IMR-90 (cell line): ENCODE measurements at regions not wholly inside any gene's neighbourhood (a gene's known extent, or its start where the extent isn't known, plus 50 kb on each side); places are given as distances from the start of the nearest gene placed in this dataset.

Experiments
- ATAC-seq: fragments of 200-7000 bp; cut with Tn5 transposase; 2 replicates; pipeline ENCODE4 v1.9.1; 2020; ENCODE audit warnings: low read depth, mild to moderate bottlenecking, moderate library complexity
- BruUV-seq: library from RNA; stranded (reverse); fragments of 400-500 nt; replicated peaks from 2 replicates; lab custom pipeline; 2021; lab: Mats Ljungman, UMichigan
- CTCF ChIA-PET: fragments of 300-600 bp; formaldehyde crosslinking; extraction: SDS; loops from one replicate; lab custom pipeline; 2021; ENCODE audit warnings: antibody characterized with exemption; lab: Yijun Ruan, JAX
- POLR2A ChIA-PET: fragments of 300-600 bp; sonication (Branson Sonifier 250); formaldehyde crosslinking; loops from one replicate; lab custom pipeline; 2022; ENCODE audit warnings: antibody characterized with exemption; ENCODE audit not compliant: unreplicated experiment; lab: Charles Lee
- DNase-seq: peaks from one replicate; pipeline ENCODE4 v3.0.0; 2013
- H2AFZ ChIP-seq: replicated peaks from 2 replicates; pipeline ENCODE3; 2013; ENCODE audit warnings: low read length, mild to moderate bottlenecking; ENCODE audit not compliant: poor library complexity
- H2AK5ac ChIP-seq: 2 replicates; pipeline ENCODE4 v1.6.1; 2013; ENCODE audit warnings: low read depth, low read length, inconsistent platforms
- H2AK9ac ChIP-seq: replicated peaks from 2 replicates; pipeline ENCODE3; 2013; ENCODE audit warnings: mild to moderate bottlenecking, low read depth, low read length, moderate library complexity; ENCODE audit not compliant: poor library complexity
- H2BK120ac ChIP-seq: 2 replicates; pipeline ENCODE4 v1.6.1; 2013; ENCODE audit warnings: low read depth, low read length, inconsistent platforms
- H2BK15ac ChIP-seq: 3 replicates; pipeline ENCODE4 v1.6.1; 2013; ENCODE audit warnings: low read depth, low read length, inconsistent platforms
- H2BK20ac ChIP-seq: 2 replicates; pipeline ENCODE4 v1.6.1; 2013; ENCODE audit warnings: low read depth, mild to moderate bottlenecking, inconsistent platforms, low read length, moderate library complexity
- H2BK5ac ChIP-seq: 2 replicates; pipeline ENCODE4 v1.6.1; 2013; ENCODE audit warnings: mild to moderate bottlenecking, low read depth, low read length, inconsistent platforms; ENCODE audit not compliant: poor library complexity, severe bottlenecking
- H3K14ac ChIP-seq: replicated peaks from 2 replicates; pipeline ENCODE4 v1.6.1; 2013; ENCODE audit warnings: low read depth, low read length, inconsistent platforms
- H3K18ac ChIP-seq: 2 replicates; pipeline ENCODE4 v1.6.1; 2013; ENCODE audit warnings: low read depth, low read length, control low read depth
- H3K23ac ChIP-seq: 2 replicates; pipeline ENCODE4 v1.6.1; 2013; ENCODE audit warnings: low read depth, low read length, inconsistent platforms
- H3K27ac ChIP-seq: 2 replicates; pipeline ENCODE4 v1.5.1; 2013; ENCODE audit warnings: mild to moderate bottlenecking, control low read depth, low read length; ENCODE audit not compliant: insufficient read depth
- H3K27me3 ChIP-seq: 2 replicates; pipeline ENCODE4 v1.6.1; 2013; ENCODE audit warnings: low read length; ENCODE audit not compliant: control insufficient read depth, insufficient read depth
- H3K36me3 ChIP-seq: 2 replicates; pipeline ENCODE4 v1.6.1; 2013; ENCODE audit warnings: low read length, mixed read lengths; ENCODE audit not compliant: control insufficient read depth, insufficient read depth
- H3K4ac ChIP-seq: 2 replicates; pipeline ENCODE4 v1.6.1; 2013; ENCODE audit warnings: low read depth, low read length, inconsistent platforms
- H3K4me1 ChIP-seq: 2 replicates; pipeline ENCODE4 v1.6.1; 2013; ENCODE audit warnings: low read length, mixed read lengths; ENCODE audit not compliant: control insufficient read depth, insufficient read depth
- H3K4me2 ChIP-seq: 2 replicates; pipeline ENCODE4 v1.6.1; 2013; ENCODE audit warnings: low read depth, mild to moderate bottlenecking, control low read depth, low read length, moderate library complexity
- H3K4me3 ChIP-seq: 2 replicates; pipeline ENCODE4 v1.5.1; 2013; ENCODE audit warnings: low read depth, mild to moderate bottlenecking, control low read depth, low read length, moderate library complexity; ENCODE audit not compliant: insufficient read depth
- H3K56ac ChIP-seq: 2 replicates; pipeline ENCODE4 v1.6.1; 2013; ENCODE audit warnings: low read length, inconsistent platforms; ENCODE audit not compliant: insufficient read depth; ENCODE audit errors: extremely low read depth
- H3K79me1 ChIP-seq, 2 experiments: 2 replicates each; pipeline ENCODE4 v1.6.1; 2013; ENCODE audit warnings: low read length in 2 of 2, inconsistent platforms in 1 of 2, low read depth in 1 of 2
- H3K9ac ChIP-seq: 2 replicates; pipeline ENCODE4 v1.6.1; 2013; ENCODE audit warnings: low read depth, low read length, control low read depth
- H3K9me1 ChIP-seq: 2 replicates; pipeline ENCODE4 v1.6.1; 2013; ENCODE audit warnings: low read length, inconsistent platforms; ENCODE audit not compliant: insufficient read depth
- H3K9me3 ChIP-seq: 2 replicates; pipeline ENCODE4 v1.6.1; 2013; ENCODE audit warnings: low read length; ENCODE audit not compliant: control insufficient read depth, insufficient read depth
- H4K20me1 ChIP-seq: 2 replicates; pipeline ENCODE4 v1.6.1; 2013; ENCODE audit warnings: low read length, inconsistent platforms; ENCODE audit not compliant: insufficient read depth
- H4K5ac ChIP-seq: 2 replicates; pipeline ENCODE4 v1.6.1; 2013; ENCODE audit warnings: mild to moderate bottlenecking, low read depth, low read length, control low read depth
- H4K8ac ChIP-seq, 2 experiments: 2 replicates each; pipeline ENCODE4 v1.6.1; 2013; ENCODE audit warnings: low read depth in 2 of 2, low read length in 2 of 2, control low read depth in 1 of 2, inconsistent platforms in 1 of 2
- H4K91ac ChIP-seq: 2 replicates; pipeline ENCODE4 v1.6.1; 2013; ENCODE audit warnings: low read depth, low read length, inconsistent platforms; ENCODE audit not compliant: insufficient read depth
- BHLHE40 ChIP-seq: fragments of 150-350 bp; IDR thresholded peaks from 2 replicates; pipeline ENCODE4 v1.6.1; 2016; ENCODE audit warnings: mild to moderate bottlenecking, low read depth, low read length
- CEBPB ChIP-seq: IDR thresholded peaks from 2 replicates; pipeline ENCODE4 v1.6.1; 2012; ENCODE audit warnings: low read depth, low read length, improper control_type of control experiment
- CHD1 ChIP-seq: IDR thresholded peaks from 2 replicates; pipeline ENCODE4 v1.6.1; 2012; ENCODE audit warnings: low read depth, low read length, improper control_type of control experiment
- CTCF ChIP-seq: conservative IDR thresholded peaks from 2 replicates; pipeline ENCODE4 v1.5.1; 2012; ENCODE audit warnings: mild to moderate bottlenecking, low read depth, low read length, improper control_type of control experiment
- ELK1 ChIP-seq: fragments of 150-350 bp; IDR thresholded peaks from 2 replicates; pipeline ENCODE4 v1.6.1; 2016; ENCODE audit warnings: low read depth, mild to moderate bottlenecking, low read length, moderate library complexity, borderline replicate concordance
- FOS ChIP-seq: fragments of 150-350 bp; IDR thresholded peaks from 2 replicates; pipeline ENCODE4 v1.6.1; 2016; ENCODE audit warnings: low read depth, low read length
- MAFK ChIP-seq: IDR thresholded peaks from 2 replicates; pipeline ENCODE4 v1.6.1; 2012; ENCODE audit warnings: low read depth, low read length, improper control_type of control experiment
- MAZ ChIP-seq: IDR thresholded peaks from 2 replicates; pipeline ENCODE4 v1.6.1; 2012; ENCODE audit warnings: low read depth, mild to moderate bottlenecking, low read length, improper control_type of control experiment, moderate library complexity, borderline replicate concordance
- MXI1 ChIP-seq: IDR thresholded peaks from 2 replicates; pipeline ENCODE4 v1.6.1; 2012; ENCODE audit warnings: low read depth, mild to moderate bottlenecking, low read length, moderate library complexity, borderline replicate concordance
- NFE2L2 ChIP-seq: fragments of 150-350 bp; IDR thresholded peaks from 2 replicates; pipeline ENCODE4 v1.6.1; 2016; ENCODE audit warnings: low read depth, mild to moderate bottlenecking, low read length
- RAD21 ChIP-seq: IDR thresholded peaks from 2 replicates; pipeline ENCODE4 v1.6.1; 2012; ENCODE audit warnings: low read length, improper control_type of control experiment
- RCOR1 ChIP-seq: IDR thresholded peaks from 2 replicates; pipeline ENCODE4 v1.6.1; 2012; ENCODE audit warnings: mild to moderate bottlenecking, low read length, improper control_type of control experiment; ENCODE audit not compliant: insufficient replicate concordance
- RFX5 ChIP-seq: IDR thresholded peaks from 2 replicates; pipeline ENCODE4 v1.8.0; 2012; ENCODE audit warnings: low read depth, mild to moderate bottlenecking, low read length, moderate library complexity
- SMC3 ChIP-seq: fragments of 150-350 bp; IDR thresholded peaks from 2 replicates; pipeline ENCODE4 v1.6.1; 2016; ENCODE audit warnings: low read depth, mild to moderate bottlenecking, antibody characterized with exemption, low read length, moderate library complexity
- WGBS, 2 experiments: methylation state at CpG; one replicate each; pipeline versions ENCODE4 v1.1.5 to v1.1.7; 2013; ENCODE audit warnings: missing lambda C conversion rate in 2 of 2; ENCODE audit not compliant: insufficient read length in 1 of 2; ENCODE audit errors: extremely low coverage in 2 of 2; 5-methylcytosine and 5-hydroxymethylcytosine counted together
- dilution Hi-C: fragments of 300-500 bp; cut with HindIII; formaldehyde crosslinking; loops from one replicate; pipeline ENCODE4 v1.14.3; 2018; ENCODE audit warnings: low sequenced_read_pairs; ENCODE audit not compliant: unreplicated experiment
- in situ Hi-C: fragments of 300-500 bp; cut with MboI; formaldehyde crosslinking; loops from 3 replicates; pipeline ENCODE4 v1.14.3; 2019; ENCODE audit warnings: low sequenced_read_pairs, inconsistent platforms, mixed read lengths
- intact Hi-C: fragments of 100-400 bp; cut with micrococcal nuclease; formaldehyde crosslinking; loops from 2 replicates; pipeline ENCODE4 v1.10.0; 2022

GRCh38 chr6:98486057-98486456, 348.3 kb upstream of the POU3F2 start:
- H4K8ac ChIP-seq, result no peak overlapping the region
- no peak overlapping the region for H4K5ac ChIP-seq
- H4K20me1 ChIP-seq, result no peaks in the 10 kb centered on the region
- dilution Hi-C loops (no loop called here), intact Hi-C loops (no loop called here), in situ Hi-C loops (no loop called here)
- no peak overlapping the region for H3K18ac ChIP-seq
- H3K9me3 ChIP-seq, result no peaks in the 10 kb centered on the region
- ATAC-seq, result no peak
- no peak overlapping the region for H3K27ac ChIP-seq
- no peaks in the 10 kb centered on the region for H3K79me1 ChIP-seq
- no peak overlapping the region for H2BK20ac ChIP-seq
- H2AK9ac ChIP-seq, result no peak overlapping the region
- no peak overlapping the region for H4K91ac ChIP-seq
- H3K27me3 ChIP-seq, result no peaks in the 10 kb centered on the region
- no peak overlapping the region for H2AK5ac ChIP-seq
- no peak overlapping the region for H2BK120ac ChIP-seq
- DNase-seq, result no peak
- H3K23ac ChIP-seq, result no peak overlapping the region
- WGBS, 2 experiments, result 20% methylated on average over 1 of the region's 2 CpGs; no CpG with 5 or more reads in 1 of the 2 experiments
- no peak overlapping the region for H3K9ac ChIP-seq
- H3K14ac ChIP-seq, result no peak overlapping the region
- TF ChIP-seq CTCF (no peak), NFE2L2 (no peak), RAD21 (no peak), BHLHE40 (no peak), MAZ (no peak), MXI1 (no peak), MAFK (no peak), ELK1 (no peak), RCOR1 (no peak), FOS (no peak), RFX5 (no peak), CEBPB (no peak), CHD1 (no peak), SMC3 (no peak)
- no peak overlapping the region for H3K4me3 ChIP-seq
- H3K4me1 ChIP-seq, result no peaks in the 10 kb centered on the region
- no peak overlapping the region for H3K56ac ChIP-seq
- no peak overlapping the region for H2AFZ ChIP-seq
- H2BK15ac ChIP-seq, result no peak overlapping the region
- no peaks in the 10 kb centered on the region for H3K36me3 ChIP-seq
- no peak overlapping the region for H2BK5ac ChIP-seq
- no peaks in the 10 kb centered on the region for H3K9me1 ChIP-seq
- H3K4me2 ChIP-seq, result no peak overlapping the region
- BruUV-seq, result no TSS peak
- H3K4ac ChIP-seq, result no peak overlapping the region
- CTCF ChIA-PET, result no interaction called here
- POLR2A ChIA-PET, result no interaction called here
